Natural killer cell (primary cell): ENCODE measurements at regions not wholly inside any gene's neighbourhood (a gene's known extent, or its start where the extent isn't known, plus 50 kb on each side); places are given as distances from the start of the nearest gene placed in this dataset.

Source experiments
- ATAC-seq, 3 donors: fragments of 150-1000 bp in 2 of 3; fragments of 200-7000 bp in 1 of 3; cut with Tn5 transposase; 1 replicate in 1 of 3; 2 replicates in 2 of 3; pipeline ENCODE4 v1.10.0; 2021; ENCODE audit warnings: mild to moderate bottlenecking in 2 of 3, moderate library complexity in 2 of 3
- DNase-seq, 2 donors: peaks; one replicate each; pipeline versions ENCODE4 v3.0.0 to v3.0.0-alpha.2; 2013 to 2021; ENCODE audit warnings: mixed read lengths in 1 of 2
- H3K27ac ChIP-seq: one replicate; pipeline ENCODE4 v1.5.1; 2013; ENCODE audit warnings: mild to moderate bottlenecking, low read length
- H3K27me3 ChIP-seq: one replicate; pipeline ENCODE4 v1.6.1; 2013; ENCODE audit warnings: low read length; ENCODE audit not compliant: control insufficient read depth, insufficient read depth
- H3K36me3 ChIP-seq: one replicate; pipeline ENCODE4 v1.6.1; 2013; ENCODE audit warnings: low read length; ENCODE audit not compliant: control insufficient read depth, insufficient read depth
- H3K4me1 ChIP-seq: one replicate; pipeline ENCODE4 v1.6.1; 2013; ENCODE audit warnings: low read length; ENCODE audit not compliant: control insufficient read depth, insufficient read depth
- H3K4me3 ChIP-seq: one replicate; pipeline ENCODE4 v1.5.1; 2013; ENCODE audit warnings: low read length
- H3K9me3 ChIP-seq: one replicate; pipeline ENCODE4 v1.6.1; 2013; ENCODE audit warnings: low read length; ENCODE audit not compliant: control insufficient read depth, insufficient read depth
- H3K27ac Mint-ChIP-seq, 2 donors: one replicate each; pipeline ENCODE4 v1.8.0; 2022; ENCODE audit warnings: mild to moderate bottlenecking in 2 of 2, mixed read lengths in 2 of 2, moderate library complexity in 1 of 2
- H3K27me3 Mint-ChIP-seq, 2 donors: one replicate each; pipeline ENCODE4 v1.8.0; 2022; ENCODE audit warnings: low read depth in 2 of 2, mixed read lengths in 2 of 2
- H3K36me3 Mint-ChIP-seq: one replicate; pipeline ENCODE4 v1.8.0; 2022; ENCODE audit warnings: mixed read lengths
- H3K4me1 Mint-ChIP-seq, 2 donors: one replicate each; pipeline ENCODE4 v1.8.0; 2022; ENCODE audit warnings: mixed read lengths in 2 of 2
- H3K4me3 Mint-ChIP-seq: one replicate; pipeline ENCODE4 v1.8.0; 2022; ENCODE audit warnings: mild to moderate bottlenecking, moderate library complexity, mixed read lengths
- H3K9me3 Mint-ChIP-seq, 2 donors: one replicate each; pipeline ENCODE4 v1.8.0; 2022; ENCODE audit warnings: mixed read lengths in 2 of 2
- CTCF ChIP-seq: fragments of 200-600 bp; IDR thresholded peaks from one replicate; pipeline ENCODE4 v1.8.0; 2022; ENCODE audit warnings: antibody characterized with exemption
- WGBS: methylation state at CpG from one replicate; pipeline ENCODE4 v1.1.7; 2013; ENCODE audit warnings: missing lambda C conversion rate; ENCODE audit not compliant: insufficient coverage; 5-methylcytosine and 5-hydroxymethylcytosine counted together
- intact Hi-C: fragments of 100-400 bp; cut with micrococcal nuclease; formaldehyde crosslinking; loops from one replicate; pipeline ENCODE4 v1.14.2; 2022

- no peak for ATAC-seq
- H3K36me3 Mint-ChIP-seq: no peaks in the 10 kb centered on the region
- TF ChIP-seq CTCF: no peak
- Histone ChIP-seq H3K27me3 (no peaks in the 10 kb centered on the region), H3K4me1 (no peaks in the 10 kb centered on the region), H3K4me3 (no peak overlapping the region), H3K27ac (no peak overlapping the region), H3K9me3 (no peaks in the 10 kb centered on the region), H3K36me3 (no peaks in the 10 kb centered on the region)
- no peak overlapping the region for H3K27ac Mint-ChIP-seq
- no peaks in the 10 kb centered on the region for H3K9me3 Mint-ChIP-seq
- intact Hi-C loops: no loop called here
- no peak overlapping the region for H3K4me3 Mint-ChIP-seq
- no peak for DNase-seq
- no peaks in the 10 kb centered on the region for H3K4me1 Mint-ChIP-seq
- H3K27me3 Mint-ChIP-seq: peaks cover 11 to 38% of the 10 kb centered on the region in 2 donors
- WGBS: 78% methylated on average over 2 of the region's 2 CpGs
Measured at GRCh38 chr9:73038613-73039012, 85.8 kb upstream of the ALDH1A1 start.

- H3K27ac Mint-ChIP-seq: no peak overlapping the region
- Histone ChIP-seq H3K4me3 (no peak overlapping the region), H3K36me3 (no peaks in the 10 kb centered on the region), H3K4me1 (no peaks in the 10 kb centered on the region), H3K27ac (no peak overlapping the region), H3K27me3 (no peaks in the 10 kb centered on the region), H3K9me3 (no peaks in the 10 kb centered on the region)
- no peaks in the 10 kb centered on the region for H3K9me3 Mint-ChIP-seq
- WGBS: 89% methylated on average over 3 of the region's 4 CpGs
- no peak for DNase-seq
- no peak for TF ChIP-seq CTCF
- H3K27me3 Mint-ChIP-seq: peaks cover 11 to 43% of the 10 kb centered on the region in 2 donors
- H3K36me3 Mint-ChIP-seq: no peaks in the 10 kb centered on the region
- H3K4me1 Mint-ChIP-seq: no peaks in the 10 kb centered on the region
- H3K4me3 Mint-ChIP-seq: no peak overlapping the region
- no peak for ATAC-seq
- intact Hi-C loops: no loop called here
Measured at GRCh38 chr9:73038089-73038509, 85.2 kb upstream of the ALDH1A1 start.

- no peaks in the 10 kb centered on the region for H3K36me3 ChIP-seq
- H3K4me1 ChIP-seq: no peaks in the 10 kb centered on the region
- H3K4me3 ChIP-seq: no peak overlapping the region
- DNase-seq: no peak
- H3K9me3 ChIP-seq: no peaks in the 10 kb centered on the region
- no peaks in the 10 kb centered on the region for H3K9me3 Mint-ChIP-seq
- 21% methylated on average over 2 of the region's 3 CpGs for WGBS
- H3K27ac ChIP-seq: no peak overlapping the region
- H3K36me3 Mint-ChIP-seq: no peaks in the 10 kb centered on the region
- H3K27ac Mint-ChIP-seq: no peak overlapping the region
- peaks cover 10 to 44% of the 10 kb centered on the region in 2 donors for H3K27me3 Mint-ChIP-seq
- no peak for TF ChIP-seq CTCF
- H3K4me1 Mint-ChIP-seq: no peaks in the 10 kb centered on the region
- H3K27me3 ChIP-seq: no peaks in the 10 kb centered on the region
- no peak overlapping the region for H3K4me3 Mint-ChIP-seq
- intact Hi-C loops: no loop called here
- ATAC-seq: no peak
Measured at GRCh38 chr9:73037613-73038012, 84.8 kb upstream of the ALDH1A1 start.

GRCh38 chr9:73034962-73035361 is 82.1 kb upstream of the ALDH1A1 start:
- WGBS: 94% methylated on average over 2 of the region's 2 CpGs
- no peaks in the 10 kb centered on the region for H3K4me1 ChIP-seq
- no peaks in the 10 kb centered on the region for H3K4me1 Mint-ChIP-seq
- no peaks in the 10 kb centered on the region for H3K36me3 ChIP-seq
- H3K4me3 ChIP-seq: no peak overlapping the region
- H3K9me3 ChIP-seq: no peaks in the 10 kb centered on the region
- H3K27ac Mint-ChIP-seq: no peak overlapping the region
- no peaks in the 10 kb centered on the region for H3K36me3 Mint-ChIP-seq
- intact Hi-C loops: no loop called here
- H3K27ac ChIP-seq: no peak overlapping the region
- ATAC-seq: no peak
- H3K27me3 Mint-ChIP-seq: peaks cover 9 to 36% of the 10 kb centered on the region in 2 donors
- H3K4me3 Mint-ChIP-seq: no peak overlapping the region
- no peak for TF ChIP-seq CTCF
- H3K27me3 ChIP-seq: no peaks in the 10 kb centered on the region
- H3K9me3 Mint-ChIP-seq: no peaks in the 10 kb centered on the region
- no peak for DNase-seq
